Fibroblast of skin of left quadriceps (primary cell): ENCODE measurements at regions not wholly inside any gene's neighbourhood (a gene's known extent, or its start where the extent isn't known, plus 50 kb on each side); places are given as distances from the start of the nearest gene placed in this dataset.

Source experiments
- DNase-seq, 2 experiments: peaks; one replicate each; pipeline ENCODE4 v3.0.0-alpha.2; 2013; ENCODE audit warnings: low read depth in 2 of 2

DNA sequence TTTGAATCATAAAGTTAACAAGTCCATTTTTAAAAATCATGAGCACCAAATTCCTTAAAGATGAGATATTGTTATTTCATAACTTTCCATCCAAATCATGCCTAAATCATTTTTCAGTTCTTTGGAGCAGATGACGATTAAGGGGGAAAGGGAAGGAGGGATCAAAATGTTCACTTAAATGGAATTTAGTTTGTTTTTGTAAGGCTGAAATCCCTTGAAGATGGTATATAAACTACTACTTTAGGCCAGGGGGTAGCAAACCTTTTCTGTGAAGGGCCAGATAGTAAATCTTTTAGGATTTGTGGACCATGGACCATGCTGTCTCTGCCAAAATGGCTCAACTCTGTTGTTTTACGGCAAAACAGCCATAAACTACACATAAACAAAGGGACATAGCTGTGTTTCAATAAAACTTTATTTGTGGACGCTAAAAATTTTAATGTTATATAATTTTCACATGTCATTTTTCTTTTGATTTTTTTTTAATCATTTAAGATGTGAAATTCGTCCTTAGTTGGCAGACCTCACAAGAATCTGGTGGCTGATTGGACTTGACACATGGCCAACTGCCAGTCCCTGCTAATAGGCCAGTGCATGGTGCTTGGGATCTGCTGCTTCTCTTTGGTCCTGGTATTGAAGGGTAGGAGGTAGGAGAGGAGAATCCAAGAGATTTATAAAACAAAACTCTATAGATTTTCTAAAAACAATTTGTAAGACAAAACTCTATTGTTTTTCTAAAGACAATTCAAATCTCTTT lies 52.0 kb upstream of the RTN4 start:
- DNase-seq = peak; percentile 86 to 88

DNA sequence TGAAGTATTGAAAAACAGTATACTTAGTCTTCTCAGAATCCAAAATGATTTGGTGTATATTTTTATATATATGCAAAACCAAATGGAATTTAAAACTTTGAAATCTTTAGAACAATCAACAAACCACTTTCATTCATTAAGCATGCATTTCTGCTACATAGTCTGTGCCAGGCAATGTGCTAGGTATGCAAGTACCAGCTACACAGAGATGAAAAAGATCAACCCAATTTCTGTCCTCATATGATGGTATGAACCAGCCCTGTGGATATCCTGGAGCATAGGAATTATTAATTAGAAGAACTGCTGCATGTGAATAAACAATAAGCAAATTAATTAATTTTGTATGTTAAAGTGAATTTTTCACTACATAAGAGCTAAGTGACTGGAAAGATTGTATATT lies 51.2 kb upstream of the RTN4 start:
- DNase-seq = no peak

DNA sequence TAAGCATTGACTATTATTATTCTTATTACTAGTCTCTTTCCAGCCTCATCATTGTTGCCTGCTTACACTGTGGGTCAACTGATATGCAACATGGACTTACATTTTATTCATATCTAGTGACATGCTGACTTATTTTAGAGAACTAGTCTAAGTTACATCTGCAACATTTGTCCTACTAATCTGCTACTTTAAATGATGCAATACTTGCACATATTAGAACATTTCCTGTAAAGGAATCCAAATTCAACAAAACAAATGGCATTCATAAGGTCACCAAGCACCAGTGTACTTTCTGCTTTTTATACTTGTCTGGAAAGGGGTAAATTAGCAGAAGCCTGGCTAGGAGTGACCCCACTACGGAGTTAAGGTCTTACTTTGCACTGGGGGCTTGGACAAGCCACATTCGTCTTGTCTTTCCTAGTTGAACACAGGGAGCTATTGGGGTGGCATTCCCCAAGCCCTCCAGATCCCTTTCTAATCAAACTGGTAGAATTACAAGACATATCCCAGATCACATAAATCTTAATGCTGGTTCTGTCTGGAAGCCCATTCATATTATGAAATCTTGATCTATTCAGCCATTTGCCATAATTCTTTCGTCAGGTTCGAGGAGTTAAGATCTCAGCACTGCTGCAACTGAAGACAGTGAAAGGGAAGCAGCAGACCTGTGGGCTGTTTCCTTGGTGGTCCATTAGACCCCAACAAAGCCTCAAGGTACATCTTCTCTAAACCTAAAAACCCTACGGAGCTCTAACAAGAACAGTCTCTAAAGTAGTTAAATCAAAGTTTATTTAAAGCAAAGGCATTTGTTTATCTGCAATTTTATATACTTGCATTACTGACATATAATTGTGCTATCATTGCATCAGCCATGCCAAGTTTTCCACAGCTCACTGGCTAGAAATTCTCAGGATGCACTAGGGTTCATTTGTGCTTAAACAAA lies 49.9 kb upstream of the RTN4 start:
- no peak for DNase-seq
